Astrocyte (in vitro differentiated cells and primary cell): ENCODE measurements at regions not wholly inside any gene's neighbourhood (a gene's known extent, or its start where the extent isn't known, plus 50 kb on each side); places are given as distances from the start of the nearest gene placed in this dataset.
"Not testable (repeated sequence)": the region's sequence is repeated elsewhere in the genome, so short reads cannot be mapped to it uniquely, and the experiment has no call there.

Experiments used
- DNase-seq: peaks from one replicate; pipeline ENCODE4 v3.0.0-alpha.2; 2010; ENCODE audit warnings: low read depth
- FAIRE-seq: peaks from 2 replicates; lab custom pipeline; 2011; peaks lifted over from hg19 to GRCh38; lab: Jason Lieb, UNC
- H2AFZ ChIP-seq: 2 replicates; pipeline ENCODE4 v1.6.0; 2012; ENCODE audit warnings: low read depth, low read length, inconsistent platforms
- H3K27ac ChIP-seq: 2 replicates; pipeline ENCODE4 v1.5.1; 2011; ENCODE audit warnings: low read depth, low read length, inconsistent platforms
- H3K27me3 ChIP-seq: 2 replicates; pipeline ENCODE4 v1.6.0; 2011; ENCODE audit warnings: low read length, inconsistent platforms; ENCODE audit not compliant: insufficient read depth
- H3K36me3 ChIP-seq: 2 replicates; pipeline ENCODE4 v1.5.1; 2011; ENCODE audit warnings: low read length, inconsistent platforms; ENCODE audit not compliant: insufficient read depth
- H3K4me1 ChIP-seq: 2 replicates; pipeline ENCODE4 v1.5.1; 2011; ENCODE audit warnings: low read length, inconsistent platforms; ENCODE audit not compliant: insufficient read depth
- H3K4me2 ChIP-seq: 2 replicates; pipeline ENCODE4 v1.6.0; 2012; ENCODE audit warnings: low read length, inconsistent platforms
- H3K4me3 ChIP-seq: 2 replicates; pipeline ENCODE4 v1.5.1; 2011; ENCODE audit warnings: low read depth, mild to moderate bottlenecking, low read length, inconsistent platforms; ENCODE audit not compliant: insufficient read depth
- H3K79me2 ChIP-seq: 2 replicates; pipeline ENCODE4 v1.6.0; 2012; ENCODE audit warnings: mild to moderate bottlenecking, low read length, inconsistent platforms; ENCODE audit not compliant: insufficient read depth
- H3K9ac ChIP-seq: 2 replicates; pipeline ENCODE4 v1.6.0; 2012; ENCODE audit warnings: mild to moderate bottlenecking, low read length, inconsistent platforms
- H3K9me3 ChIP-seq: 2 replicates; pipeline ENCODE4 v1.5.1; 2012; ENCODE audit warnings: low read depth, mild to moderate bottlenecking, low read length, inconsistent platforms; ENCODE audit not compliant: insufficient read depth
- H4K20me1 ChIP-seq: 2 replicates; pipeline ENCODE4 v1.6.0; 2012; ENCODE audit warnings: low read length, inconsistent platforms; ENCODE audit not compliant: insufficient read depth
- H3K27ac Mint-ChIP-seq: one replicate; pipeline ENCODE4 v1.8.0; 2021; ENCODE audit warnings: mild to moderate bottlenecking, mixed read lengths; ENCODE audit not compliant: unreplicated experiment
- H3K27me3 Mint-ChIP-seq: one replicate; pipeline ENCODE4 v1.8.0; 2021; ENCODE audit warnings: low read depth, mixed read lengths; ENCODE audit not compliant: unreplicated experiment
- H3K36me3 Mint-ChIP-seq: one replicate; pipeline ENCODE4 v1.8.0; 2021; ENCODE audit warnings: low read depth, mixed read lengths; ENCODE audit not compliant: unreplicated experiment
- H3K4me1 Mint-ChIP-seq: one replicate; pipeline ENCODE4 v1.8.0; 2021; ENCODE audit warnings: low read depth, mixed read lengths; ENCODE audit not compliant: unreplicated experiment
- H3K4me3 Mint-ChIP-seq: one replicate; pipeline ENCODE4 v1.8.0; 2021; ENCODE audit warnings: mild to moderate bottlenecking, moderate library complexity, mixed read lengths; ENCODE audit not compliant: unreplicated experiment
- H3K9me3 Mint-ChIP-seq: one replicate; pipeline ENCODE4 v1.8.0; 2021; ENCODE audit warnings: mild to moderate bottlenecking, mixed read lengths; ENCODE audit not compliant: unreplicated experiment
- EZH2 ChIP-seq: IDR thresholded peaks from 2 replicates; pipeline ENCODE4 v1.6.1; 2012; ENCODE audit warnings: mild to moderate bottlenecking, low read length, inconsistent platforms; ENCODE audit not compliant: insufficient read depth
- TF ChIP-seq, protein P1 (sequence below): IDR thresholded peaks from 2 replicates; pipeline ENCODE4 v1.5.1; 2011; ENCODE audit warnings: low read depth, mild to moderate bottlenecking, inconsistent platforms, low read length, moderate library complexity; ENCODE audit not compliant: insufficient read depth

DNA sequence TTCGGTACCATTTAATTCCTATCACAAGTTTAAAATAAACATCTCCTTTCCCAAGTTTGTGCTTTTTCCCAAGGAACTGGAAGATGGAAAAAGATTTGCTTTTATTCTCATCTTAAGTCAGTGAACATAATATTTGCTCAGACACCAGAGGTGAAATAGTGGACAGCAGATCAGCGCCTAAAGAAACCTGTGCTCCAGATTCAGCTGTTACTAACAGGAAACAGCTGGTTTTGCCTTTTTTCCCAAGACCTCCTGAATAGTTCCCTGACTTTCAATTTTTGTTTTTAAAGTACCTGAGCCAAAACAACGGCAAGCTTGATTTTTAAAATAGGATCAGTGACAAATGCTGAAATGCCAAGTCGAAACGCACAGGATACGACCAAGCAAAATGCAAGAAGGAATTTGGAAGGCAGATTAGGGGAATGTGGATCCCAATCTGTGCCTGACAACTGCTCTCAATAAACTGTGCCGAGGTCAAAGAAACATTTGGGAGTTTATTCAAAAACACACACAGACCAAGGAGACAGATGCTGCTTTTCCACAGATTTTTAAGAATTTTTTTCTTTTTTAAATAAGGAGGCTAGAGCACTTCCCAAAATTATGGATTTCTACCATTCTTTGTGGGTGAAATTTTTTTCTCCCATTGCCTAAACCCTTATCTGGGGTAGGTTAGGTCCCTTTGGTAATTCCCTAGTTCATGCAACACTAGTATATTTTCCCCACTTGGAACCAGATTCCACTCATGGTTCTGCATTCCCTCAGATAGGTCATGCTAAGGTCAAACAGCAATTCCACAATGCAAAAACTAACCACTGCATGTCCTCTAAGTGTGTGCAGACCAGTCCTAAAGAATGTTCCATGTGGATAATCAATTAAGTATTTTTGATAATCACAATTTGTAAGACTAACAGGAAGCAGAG is 121.5 kb upstream of the PDE1A start:
- Histone ChIP-seq H3K27me3 (no peaks in the 10 kb centered on the region), H3K9me3 (no peaks in the 10 kb centered on the region), H3K27ac (no peak overlapping the region), H3K36me3 (no peaks in the 10 kb centered on the region), H2AFZ (no peak overlapping the region), H4K20me1 (no peaks in the 10 kb centered on the region), H3K4me3 (no peak overlapping the region), H3K9ac (no peak overlapping the region), H3K4me1 (no peaks in the 10 kb centered on the region), H3K4me2 (no peak overlapping the region), H3K79me2 (no peaks in the 10 kb centered on the region)
- no peak overlapping the region for H3K4me3 Mint-ChIP-seq
- H3K36me3 Mint-ChIP-seq = no peaks in the 10 kb centered on the region
- no peak overlapping the region for H3K27ac Mint-ChIP-seq
- peak; percentile 43 for DNase-seq
- no peaks in the 10 kb centered on the region for H3K9me3 Mint-ChIP-seq
- TF ChIP-seq EZH2 = no peak
- TF ChIP-seq, protein P1, sequence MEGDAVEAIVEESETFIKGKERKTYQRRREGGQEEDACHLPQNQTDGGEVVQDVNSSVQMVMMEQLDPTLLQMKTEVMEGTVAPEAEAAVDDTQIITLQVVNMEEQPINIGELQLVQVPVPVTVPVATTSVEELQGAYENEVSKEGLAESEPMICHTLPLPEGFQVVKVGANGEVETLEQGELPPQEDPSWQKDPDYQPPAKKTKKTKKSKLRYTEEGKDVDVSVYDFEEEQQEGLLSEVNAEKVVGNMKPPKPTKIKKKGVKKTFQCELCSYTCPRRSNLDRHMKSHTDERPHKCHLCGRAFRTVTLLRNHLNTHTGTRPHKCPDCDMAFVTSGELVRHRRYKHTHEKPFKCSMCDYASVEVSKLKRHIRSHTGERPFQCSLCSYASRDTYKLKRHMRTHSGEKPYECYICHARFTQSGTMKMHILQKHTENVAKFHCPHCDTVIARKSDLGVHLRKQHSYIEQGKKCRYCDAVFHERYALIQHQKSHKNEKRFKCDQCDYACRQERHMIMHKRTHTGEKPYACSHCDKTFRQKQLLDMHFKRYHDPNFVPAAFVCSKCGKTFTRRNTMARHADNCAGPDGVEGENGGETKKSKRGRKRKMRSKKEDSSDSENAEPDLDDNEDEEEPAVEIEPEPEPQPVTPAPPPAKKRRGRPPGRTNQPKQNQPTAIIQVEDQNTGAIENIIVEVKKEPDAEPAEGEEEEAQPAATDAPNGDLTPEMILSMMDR = no peak
- FAIRE-seq = no peak
- no peaks in the 10 kb centered on the region for H3K27me3 Mint-ChIP-seq
- H3K4me1 Mint-ChIP-seq = peaks cover 8% of the 10 kb centered on the region

DNA sequence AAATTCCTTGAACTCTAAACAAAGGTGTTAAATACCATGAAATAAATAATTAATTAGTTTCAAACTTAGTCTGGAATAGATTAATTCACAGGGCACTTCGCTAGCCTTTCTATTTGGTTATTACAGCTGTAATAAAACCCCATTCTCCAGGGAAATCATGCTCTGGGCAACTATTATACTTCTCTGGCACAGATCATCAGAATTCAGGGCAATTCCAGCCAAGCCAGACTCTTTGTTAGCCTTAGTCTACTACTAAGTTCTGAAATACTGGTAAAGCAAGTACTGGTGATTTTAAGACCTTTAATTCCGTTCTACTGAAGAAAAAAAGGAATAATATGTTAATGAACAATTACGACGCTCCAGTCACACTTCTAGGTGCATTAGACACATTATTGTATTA is 123.4 kb upstream of the PDE1A start:
- Histone ChIP-seq H4K20me1 (no peaks in the 10 kb centered on the region), H3K27ac (no peak overlapping the region), H3K27me3 (no peaks in the 10 kb centered on the region), H3K36me3 (no peaks in the 10 kb centered on the region), H3K79me2 (no peaks in the 10 kb centered on the region), H2AFZ (no peak overlapping the region), H3K4me1 (no peaks in the 10 kb centered on the region), H3K4me2 (no peak overlapping the region), H3K9me3 (no peaks in the 10 kb centered on the region), H3K4me3 (no peak overlapping the region), H3K9ac (no peak overlapping the region)
- Mint-ChIP-seq H3K27ac (no peak overlapping the region), H3K9me3 (no peaks in the 10 kb centered on the region), H3K4me3 (no peak overlapping the region), H3K27me3 (no peaks in the 10 kb centered on the region), H3K36me3 (no peaks in the 10 kb centered on the region), H3K4me1 (peaks cover 8% of the 10 kb centered on the region)
- FAIRE-seq (no peak), DNase-seq (no peak)
- TF ChIP-seq EZH2 = no peak

DNA sequence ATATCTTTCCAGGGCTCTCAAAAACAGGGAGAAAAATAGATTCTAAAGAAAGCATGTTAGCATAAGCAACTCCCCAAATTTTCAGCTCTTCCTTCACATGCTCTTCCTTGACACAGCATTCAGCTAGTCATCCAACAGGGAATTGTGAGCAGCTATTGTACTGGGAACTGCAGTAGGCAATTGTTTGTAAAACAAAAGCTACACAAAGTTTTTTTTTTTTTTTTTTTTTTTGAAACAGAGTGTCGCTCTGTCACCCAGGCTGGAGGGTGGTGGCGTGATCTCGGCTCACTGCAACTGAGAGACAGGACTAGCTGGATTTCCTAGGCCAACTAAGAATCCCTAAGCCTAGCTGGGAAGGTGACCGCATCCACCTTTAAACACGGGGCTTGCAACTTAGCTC is 125.4 kb upstream of the PDE1A start:
- not testable (repeated sequence) for FAIRE-seq, H3K27me3 ChIP-seq, H2AFZ ChIP-seq, H3K9me3 ChIP-seq, H3K79me2 ChIP-seq, H3K4me3 ChIP-seq, H3K4me2 ChIP-seq, DNase-seq, H3K4me1 ChIP-seq, H3K27ac ChIP-seq, H3K36me3 ChIP-seq, H3K9ac ChIP-seq, H3K4me3 Mint-ChIP-seq, H3K4me1 Mint-ChIP-seq, H3K27me3 Mint-ChIP-seq, H3K36me3 Mint-ChIP-seq, H4K20me1 ChIP-seq, H3K27ac Mint-ChIP-seq, H3K9me3 Mint-ChIP-seq

DNA sequence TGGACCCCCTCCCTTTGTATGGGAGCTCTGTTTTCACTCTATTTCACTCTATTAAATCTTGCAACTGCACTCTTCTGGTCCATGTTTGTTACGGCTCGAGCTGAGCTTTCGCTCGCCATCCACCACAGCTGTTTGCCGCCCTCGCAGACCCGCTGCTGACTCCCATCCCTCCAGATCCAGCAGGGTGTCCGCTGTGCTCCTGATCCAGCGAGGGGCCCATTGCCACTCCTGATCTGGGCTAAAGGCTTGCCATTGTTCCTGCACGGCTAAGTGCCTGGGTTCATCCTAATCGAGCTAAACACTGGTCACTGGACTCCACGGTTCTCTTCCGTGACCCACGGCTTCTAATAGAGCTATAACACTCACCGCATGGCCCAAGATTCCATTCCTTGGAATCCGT is 125.9 kb upstream of the PDE1A start:
- not testable (repeated sequence) for H3K36me3 ChIP-seq, H2AFZ ChIP-seq, H3K79me2 ChIP-seq, H3K4me3 Mint-ChIP-seq, H3K36me3 Mint-ChIP-seq, H3K27ac ChIP-seq, H3K27me3 Mint-ChIP-seq, H3K4me1 ChIP-seq, FAIRE-seq, H3K4me1 Mint-ChIP-seq, H3K27me3 ChIP-seq, H3K27ac Mint-ChIP-seq, H3K4me3 ChIP-seq, H4K20me1 ChIP-seq, H3K9ac ChIP-seq, DNase-seq, H3K4me2 ChIP-seq, H3K9me3 ChIP-seq, H3K9me3 Mint-ChIP-seq
